Lower lobe of right lung (tissue), 2 donors: ENCODE measurements at regions not wholly inside any gene's neighbourhood (a gene's known extent, or its start where the extent isn't known, plus 50 kb on each side); places are given as distances from the start of the nearest gene placed in this dataset.

Experiments
- ATAC-seq, 2 donors: fragments of 200-7000 bp; cut with Tn5 transposase; one replicate each; pipeline ENCODE4 v1.9.1; 2020 to 2022; ENCODE audit warnings: mild to moderate bottlenecking in 2 of 2, moderate library complexity in 2 of 2
- DNase-seq: peaks from one replicate; pipeline ENCODE4 v3.0.0-alpha.2; 2020
- H3K27ac ChIP-seq: fragments of 200-600 bp; one replicate; pipeline ENCODE4 v1.8.0; 2022
- H3K27me3 ChIP-seq: fragments of 200-600 bp; one replicate; pipeline ENCODE4 v1.8.0; 2022; ENCODE audit warnings: low read depth
- H3K36me3 ChIP-seq: fragments of 200-600 bp; one replicate; pipeline ENCODE4 v1.8.0; 2022; ENCODE audit warnings: mild to moderate bottlenecking
- H3K4me1 ChIP-seq: fragments of 200-600 bp; one replicate; pipeline ENCODE4 v1.8.0; 2022
- H3K4me3 ChIP-seq: fragments of 200-600 bp; one replicate; pipeline ENCODE4 v1.8.0; 2022; ENCODE audit warnings: mild to moderate bottlenecking
- H3K9me3 ChIP-seq: fragments of 200-600 bp; one replicate; pipeline ENCODE4 v1.8.0; 2022
- intact Hi-C: fragments of 100-400 bp; cut with DNase I; formaldehyde crosslinking; loops from one replicate; pipeline ENCODE4 v1.11.0; 2022
- TF ChIP-seq, protein P1 (sequence below): fragments of 200-600 bp; IDR thresholded peaks from one replicate; pipeline ENCODE4 v1.8.0; 2022; ENCODE audit warnings: antibody characterized with exemption, mild to moderate bottlenecking
- donor health status: DM: no; HTN: yes; CAD: no; lungs with severe emphysema.

DNA sequence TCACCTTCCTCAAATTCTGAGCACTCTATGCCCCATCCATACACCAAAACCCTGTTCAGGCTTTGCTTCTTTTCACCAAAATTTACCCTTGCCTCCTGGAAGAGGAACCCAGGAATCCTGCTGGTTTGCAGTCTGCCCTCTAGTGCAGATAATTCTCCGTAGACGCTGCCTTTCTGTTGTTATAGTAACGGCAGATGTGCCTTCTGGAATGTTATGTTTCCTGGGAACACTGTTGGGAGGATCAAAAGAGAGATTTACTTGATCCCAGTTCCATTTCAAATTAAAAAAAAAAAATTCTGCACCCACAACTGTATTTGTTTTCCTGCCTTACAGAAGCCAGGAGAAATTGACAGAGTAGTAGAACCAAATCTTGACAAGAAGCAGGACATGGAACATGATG is 104.2 kb upstream of the RMST start:
- Histone ChIP-seq H3K4me3 (no peak overlapping the region), H3K36me3 (no peaks in the 10 kb centered on the region), H3K9me3 (no peaks in the 10 kb centered on the region), H3K27me3 (no peaks in the 10 kb centered on the region), H3K4me1 (no peaks in the 10 kb centered on the region), H3K27ac (no peak overlapping the region)
- ATAC-seq (no peak), DNase-seq (no peak)
- TF ChIP-seq, protein P1, sequence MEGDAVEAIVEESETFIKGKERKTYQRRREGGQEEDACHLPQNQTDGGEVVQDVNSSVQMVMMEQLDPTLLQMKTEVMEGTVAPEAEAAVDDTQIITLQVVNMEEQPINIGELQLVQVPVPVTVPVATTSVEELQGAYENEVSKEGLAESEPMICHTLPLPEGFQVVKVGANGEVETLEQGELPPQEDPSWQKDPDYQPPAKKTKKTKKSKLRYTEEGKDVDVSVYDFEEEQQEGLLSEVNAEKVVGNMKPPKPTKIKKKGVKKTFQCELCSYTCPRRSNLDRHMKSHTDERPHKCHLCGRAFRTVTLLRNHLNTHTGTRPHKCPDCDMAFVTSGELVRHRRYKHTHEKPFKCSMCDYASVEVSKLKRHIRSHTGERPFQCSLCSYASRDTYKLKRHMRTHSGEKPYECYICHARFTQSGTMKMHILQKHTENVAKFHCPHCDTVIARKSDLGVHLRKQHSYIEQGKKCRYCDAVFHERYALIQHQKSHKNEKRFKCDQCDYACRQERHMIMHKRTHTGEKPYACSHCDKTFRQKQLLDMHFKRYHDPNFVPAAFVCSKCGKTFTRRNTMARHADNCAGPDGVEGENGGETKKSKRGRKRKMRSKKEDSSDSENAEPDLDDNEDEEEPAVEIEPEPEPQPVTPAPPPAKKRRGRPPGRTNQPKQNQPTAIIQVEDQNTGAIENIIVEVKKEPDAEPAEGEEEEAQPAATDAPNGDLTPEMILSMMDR = no peak
- intact Hi-C loops = no loop called here

DNA sequence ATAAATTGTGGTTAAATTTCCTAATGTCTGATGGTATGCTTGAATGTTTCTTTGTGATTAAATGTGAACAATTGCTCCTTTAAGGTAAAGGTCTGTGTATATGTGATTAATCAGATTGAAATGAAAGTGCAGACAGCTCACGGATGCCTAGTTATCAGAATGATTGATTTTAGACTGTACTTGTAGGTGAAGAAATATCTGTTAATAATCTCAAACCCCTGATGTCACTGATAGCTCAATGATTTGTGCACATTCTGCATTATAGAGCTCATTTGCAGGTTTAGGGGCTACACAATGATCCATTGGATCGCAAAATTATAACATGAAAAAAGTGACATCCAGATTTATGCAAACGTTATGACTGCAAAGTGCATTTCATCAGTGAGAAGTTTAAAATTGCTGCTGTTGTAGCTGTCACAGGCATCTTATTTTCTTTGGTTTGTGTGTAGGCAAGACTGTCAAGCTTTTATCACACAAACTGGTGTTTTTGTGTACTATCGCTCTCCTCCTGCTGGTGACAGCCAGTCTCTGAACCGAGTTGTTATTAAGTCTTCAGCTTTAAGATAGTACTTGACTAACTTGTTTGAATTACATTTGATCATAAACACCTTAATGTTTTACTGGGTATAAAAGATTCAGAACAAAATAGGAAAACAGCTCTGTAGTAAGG is 103.4 kb upstream of the RMST start:
- Histone ChIP-seq H3K27ac (no peak overlapping the region), H3K4me3 (no peak overlapping the region), H3K9me3 (no peaks in the 10 kb centered on the region), H3K27me3 (no peaks in the 10 kb centered on the region), H3K4me1 (no peaks in the 10 kb centered on the region), H3K36me3 (no peaks in the 10 kb centered on the region)
- no peak for DNase-seq
- intact Hi-C loops = no loop called here
- TF ChIP-seq, protein P1 = no peak
- no peak for ATAC-seq

DNA sequence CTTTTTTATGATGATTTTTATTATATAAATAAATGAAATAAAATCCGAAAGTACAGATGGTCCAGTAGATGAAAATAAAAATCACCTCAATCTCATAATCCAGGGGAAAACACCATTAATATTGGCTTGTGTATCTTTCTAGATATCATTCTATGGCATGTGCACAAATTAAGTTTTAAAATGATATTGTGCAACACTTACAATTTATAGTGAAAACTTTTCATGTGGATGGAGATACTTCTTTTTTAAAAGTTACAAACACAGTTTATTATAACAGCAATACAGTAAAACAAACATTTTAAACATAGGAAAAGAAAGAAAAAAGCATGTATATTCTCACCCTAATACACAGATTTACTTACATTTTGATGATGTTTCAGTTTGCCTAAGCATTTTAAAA is 98.9 kb upstream of the RMST start:
- intact Hi-C loops = no loop called here
- H3K4me3 ChIP-seq = no peak overlapping the region
- TF ChIP-seq, protein P1 = no peak

DNA sequence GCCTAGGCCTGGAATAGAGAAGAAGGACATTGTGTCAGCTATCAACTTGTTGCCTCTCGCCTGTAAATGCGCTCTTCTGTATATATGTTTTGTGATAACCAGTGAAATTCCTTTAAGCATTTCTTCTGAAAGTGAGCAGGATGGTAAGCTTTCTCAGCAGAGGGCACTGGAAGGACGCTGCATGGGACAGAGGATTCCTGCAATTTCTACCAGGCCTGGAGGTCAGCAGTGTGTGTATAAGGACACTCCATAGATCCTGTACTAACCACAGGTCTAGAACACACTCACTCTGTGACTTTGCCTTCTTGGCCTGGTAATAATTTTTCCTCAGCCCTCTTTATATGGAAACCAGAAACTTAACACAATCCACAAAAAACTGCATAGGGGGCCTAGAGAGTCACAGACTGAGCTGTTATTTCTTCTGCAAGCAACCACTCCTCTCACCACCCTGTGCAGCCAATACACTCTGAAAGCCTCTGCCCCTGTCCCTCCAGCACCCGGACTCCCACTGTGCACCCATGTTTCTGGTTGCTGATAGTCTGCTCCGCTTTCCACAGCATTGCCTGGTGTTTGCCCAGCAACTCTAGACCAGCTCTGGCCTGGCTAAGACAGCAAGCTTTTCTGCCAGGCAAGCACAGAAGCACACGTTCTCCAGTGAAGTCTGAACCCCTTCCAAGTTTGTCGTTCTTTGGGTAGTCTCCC is 94.0 kb upstream of the RMST start:
- Histone ChIP-seq H3K27me3 (no peaks in the 10 kb centered on the region), H3K36me3 (no peaks in the 10 kb centered on the region), H3K9me3 (no peaks in the 10 kb centered on the region), H3K4me3 (no peak overlapping the region), H3K4me1 (no peaks in the 10 kb centered on the region), H3K27ac (no peak overlapping the region)
- intact Hi-C loops = no loop called here
- DNase-seq = no peak
- ATAC-seq = no peak
- TF ChIP-seq, protein P1 = no peak

More for the DNA sequence above, 98.9 kb upstream of the RMST start:
- no peak overlapping the region for H3K27ac ChIP-seq
- no peaks in the 10 kb centered on the region for H3K9me3 ChIP-seq
- no peaks in the 10 kb centered on the region for H3K36me3 ChIP-seq
- no peak for ATAC-seq
- no peaks in the 10 kb centered on the region for H3K27me3 ChIP-seq
- no peaks in the 10 kb centered on the region for H3K4me1 ChIP-seq
- DNase-seq = no peak

DNA sequence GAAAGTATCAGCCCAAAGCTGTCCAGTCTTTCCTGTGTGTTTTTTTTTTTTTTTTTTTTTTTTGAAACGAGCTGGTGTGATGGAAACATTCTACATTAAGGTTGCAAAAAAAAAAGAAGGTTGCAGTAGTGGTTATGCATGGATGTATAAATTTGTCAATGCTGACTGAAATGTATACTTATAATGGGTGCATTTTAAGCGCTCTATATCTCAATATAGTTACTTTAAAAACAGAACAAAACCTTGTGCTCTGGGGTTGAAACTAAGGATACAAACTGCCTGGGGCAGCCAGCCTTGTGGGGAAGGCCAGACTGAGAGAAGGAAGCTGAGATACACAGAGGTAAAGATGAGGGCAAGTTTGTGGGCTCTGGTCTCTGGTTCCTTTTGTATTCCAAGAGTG is 87.3 kb upstream of the RMST start:
- H3K27me3 ChIP-seq = no peaks in the 10 kb centered on the region
- H3K4me1 ChIP-seq = no peaks in the 10 kb centered on the region
- ATAC-seq = no peak
- intact Hi-C loops = no loop called here
- no peak for DNase-seq
- H3K27ac ChIP-seq = no peak overlapping the region
- H3K9me3 ChIP-seq = no peaks in the 10 kb centered on the region
- TF ChIP-seq, protein P1 = no peak
- H3K4me3 ChIP-seq = no peak overlapping the region
- no peaks in the 10 kb centered on the region for H3K36me3 ChIP-seq
